GM23338 (cell line): ENCODE measurements at regions not wholly inside any gene's neighbourhood (a gene's known extent, or its start where the extent isn't known, plus 50 kb on each side); places are given as distances from the start of the nearest gene placed in this dataset.

Experiments
- ATAC-seq: fragments of 200-7000 bp; cut with Tn5 transposase; 3 replicates; pipeline ENCODE4 v1.9.1; 2020
- DNase-seq: peaks from one replicate; pipeline ENCODE4 v3.0.0-alpha.2; 2015; ENCODE audit warnings: low spot score
- H2AFZ ChIP-seq: fragments of 200-600 bp; sonication (generic); 2 replicates; pipeline ENCODE4 v1.8.0; 2016; ENCODE audit warnings: antibody characterized with exemption, mild to moderate bottlenecking, moderate library complexity
- H3F3A ChIP-seq: fragments of 200-600 bp; sonication (generic); replicated peaks from 2 replicates; pipeline ENCODE4 v1.8.0; 2017; ENCODE audit warnings: antibody characterized with exemption, mixed run types, low read depth
- H3K27ac ChIP-seq: fragments of 200-600 bp; sonication (generic); 2 replicates; pipeline ENCODE4 v1.6.1; 2016; ENCODE audit warnings: low read depth
- H3K27me3 ChIP-seq: fragments of 200-600 bp; sonication (generic); 2 replicates; pipeline ENCODE4 v1.8.0; 2016; ENCODE audit warnings: mild to moderate bottlenecking, mixed run types, moderate library complexity; ENCODE audit not compliant: insufficient read depth
- H3K36me3 ChIP-seq: fragments of 200-600 bp; sonication (generic); 2 replicates; pipeline ENCODE4 v1.8.0; 2016; ENCODE audit warnings: mild to moderate bottlenecking; ENCODE audit not compliant: insufficient read depth
- H3K4me1 ChIP-seq: fragments of 200-600 bp; sonication (generic); 2 replicates; pipeline ENCODE4 v1.8.0; 2016; ENCODE audit warnings: mild to moderate bottlenecking, moderate library complexity; ENCODE audit not compliant: insufficient read depth
- H3K4me2 ChIP-seq: fragments of 200-600 bp; sonication (generic); 2 replicates; pipeline ENCODE4 v1.7.1; 2017; ENCODE audit warnings: mixed run types
- H3K4me3 ChIP-seq: fragments of 200-600 bp; sonication (generic); 2 replicates; pipeline ENCODE4 v1.6.1; 2016; ENCODE audit warnings: mixed run types
- H3K79me2 ChIP-seq: fragments of 200-600 bp; sonication (generic); replicated peaks from 2 replicates; pipeline ENCODE4 v1.8.0; 2017; ENCODE audit warnings: mild to moderate bottlenecking; ENCODE audit not compliant: insufficient read depth
- H3K9me2 ChIP-seq: fragments of 200-600 bp; sonication (generic); 2 replicates; pipeline ENCODE4 v1.8.0; 2017; ENCODE audit not compliant: insufficient read depth
- H4K20me1 ChIP-seq: fragments of 200-600 bp; sonication (generic); replicated peaks from 2 replicates; pipeline ENCODE4 v1.8.0; 2017; ENCODE audit warnings: mild to moderate bottlenecking; ENCODE audit not compliant: insufficient read depth
- H3K27ac Mint-ChIP-seq: 2 replicates; pipeline ENCODE4 v1.8.0; 2020; ENCODE audit warnings: inconsistent platforms, mild to moderate bottlenecking, moderate library complexity, mixed read lengths
- H3K27me3 Mint-ChIP-seq: 3 replicates; pipeline ENCODE4 v1.8.0; 2022; ENCODE audit warnings: low read depth, mild to moderate bottlenecking, moderate library complexity, mixed read lengths, inconsistent platforms; ENCODE audit not compliant: insufficient read depth, poor library complexity
- H3K36me3 Mint-ChIP-seq: 3 replicates; pipeline ENCODE4 v1.8.0; 2021; ENCODE audit warnings: low read depth, mild to moderate bottlenecking, inconsistent platforms, moderate library complexity, mixed read lengths
- H3K4me1 Mint-ChIP-seq: 3 replicates; pipeline ENCODE4 v1.8.0; 2020; ENCODE audit warnings: mild to moderate bottlenecking, inconsistent platforms, mixed read lengths
- H3K4me3 Mint-ChIP-seq: 3 replicates; pipeline ENCODE4 v1.8.0; 2021; ENCODE audit warnings: moderate library complexity, mild to moderate bottlenecking, inconsistent platforms, mixed read lengths
- H3K9me3 Mint-ChIP-seq: 3 replicates; pipeline ENCODE4 v1.8.0; 2020; ENCODE audit warnings: moderate library complexity, mild to moderate bottlenecking, inconsistent platforms, mixed read lengths
- EZH2 ChIP-seq: fragments of 200-600 bp; sonication (generic); IDR thresholded peaks from one replicate; pipeline ENCODE4 v1.8.0; 2017; ENCODE audit warnings: antibody characterized with exemption, mild to moderate bottlenecking, low read depth; ENCODE audit not compliant: unreplicated experiment
- EZH2phosphoT487 ChIP-seq: fragments of 200-600 bp; sonication (generic); IDR thresholded peaks from one replicate; pipeline ENCODE4 v1.8.1; 2018; ENCODE audit warnings: antibody characterized with exemption; ENCODE audit not compliant: unreplicated experiment
- JUNB ChIP-seq: IDR thresholded peaks from one replicate; pipeline ENCODE4 v1.6.1; 2016; ENCODE audit warnings: antibody characterized with exemption; ENCODE audit not compliant: unreplicated experiment
- NANOG ChIP-seq: IDR thresholded peaks from 2 replicates; pipeline ENCODE4 v1.6.1; 2016; ENCODE audit warnings: antibody characterized with exemption, borderline replicate concordance
- POLR2AphosphoS5 ChIP-seq: IDR thresholded peaks from 2 replicates; pipeline ENCODE4 v1.6.1; 2016; ENCODE audit warnings: antibody characterized with exemption, low read depth
- STAT1 ChIP-seq: IDR thresholded peaks from one replicate; pipeline ENCODE4 v1.6.1; 2016; ENCODE audit warnings: antibody characterized with exemption; ENCODE audit not compliant: unreplicated experiment
- ZNF114 ChIP-seq: fragments of 250-450 bp; sonication (Bioruptor Pico); IDR thresholded peaks from 2 replicates; pipeline ENCODE4 v1.5.0; 2020; ENCODE audit warnings: mild to moderate bottlenecking, moderate library complexity
- ZNF331 ChIP-seq: fragments of 250-450 bp; sonication (Bioruptor Pico); IDR thresholded peaks from 2 replicates; pipeline ENCODE4 v1.5.0; 2020; ENCODE audit warnings: low read depth, mild to moderate bottlenecking, moderate library complexity
- TF ChIP-seq, protein P1 (sequence below): fragments of 250-450 bp; sonication (Bioruptor Pico); IDR thresholded peaks from 2 replicates; pipeline ENCODE4 v1.5.0; 2020; ENCODE audit warnings: mild to moderate bottlenecking, moderate library complexity
- TF ChIP-seq, protein P2 (sequence below): IDR thresholded peaks from 2 replicates; pipeline ENCODE4 v1.6.1; 2016; ENCODE audit warnings: antibody characterized with exemption
- TF ChIP-seq, protein P3 (sequence below), 2 experiments: fragments of 200-600 bp in 1 of 2; sonication (generic) in 1 of 2; conservative IDR thresholded peaks; 2 replicates each; pipeline versions ENCODE4 v1.5.1 to v1.6.1; 2016 to 2017; ENCODE audit warnings: antibody characterized with exemption in 2 of 2, low read depth in 2 of 2, mild to moderate bottlenecking in 2 of 2, moderate library complexity in 1 of 2

DNA sequence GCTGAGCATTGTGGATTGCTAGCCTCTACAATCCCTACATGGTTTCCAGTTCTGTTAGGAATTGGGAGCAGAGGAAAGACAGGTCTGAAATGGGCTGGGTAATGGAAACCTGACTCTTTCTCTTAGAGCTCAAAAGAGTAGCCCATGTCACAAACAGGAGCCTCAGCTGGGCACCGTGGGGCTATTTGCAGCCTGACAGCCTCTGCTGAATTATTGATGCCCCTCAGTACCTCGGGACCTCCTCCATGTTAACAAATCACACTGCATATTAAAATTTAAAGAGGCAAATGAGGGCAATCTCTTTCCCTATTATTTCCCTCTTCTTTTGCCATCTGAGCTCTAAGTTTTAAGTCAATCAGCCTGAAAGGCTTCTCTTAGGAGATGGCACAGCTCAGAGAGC lies 157.1 kb downstream of the TSEN15 start:
- TF ChIP-seq POLR2AphosphoS5 = no peak
- Mint-ChIP-seq H3K36me3 (no peaks in the 10 kb centered on the region), H3K27ac (no peak overlapping the region), H3K4me1 (peaks cover 12% of the 10 kb centered on the region), H3K4me3 (no peak overlapping the region), H3K9me3 (no peaks in the 10 kb centered on the region), H3K27me3 (peaks cover 2% of the 10 kb centered on the region)
- H4K20me1 ChIP-seq = no peaks in the 10 kb centered on the region
- no peaks in the 10 kb centered on the region for H3K36me3 ChIP-seq
- H3K27me3 ChIP-seq = no peaks in the 10 kb centered on the region
- H3F3A ChIP-seq = no peaks in the 10 kb centered on the region
- peaks cover 10% of the 10 kb centered on the region; the same call in 1 of the 2 replicates for H3K4me1 ChIP-seq
- H3K9me2 ChIP-seq = peaks cover 9% of the 10 kb centered on the region; the same call in 1 of the 2 replicates
- H3K4me2 ChIP-seq = no peak overlapping the region
- no peaks in the 10 kb centered on the region for H3K79me2 ChIP-seq
- H2AFZ ChIP-seq = no peak overlapping the region
- DNase-seq (no peak), ATAC-seq (no peak)
- H3K4me3 ChIP-seq = no peak overlapping the region
- H3K27ac ChIP-seq = no peak overlapping the region

DNA sequence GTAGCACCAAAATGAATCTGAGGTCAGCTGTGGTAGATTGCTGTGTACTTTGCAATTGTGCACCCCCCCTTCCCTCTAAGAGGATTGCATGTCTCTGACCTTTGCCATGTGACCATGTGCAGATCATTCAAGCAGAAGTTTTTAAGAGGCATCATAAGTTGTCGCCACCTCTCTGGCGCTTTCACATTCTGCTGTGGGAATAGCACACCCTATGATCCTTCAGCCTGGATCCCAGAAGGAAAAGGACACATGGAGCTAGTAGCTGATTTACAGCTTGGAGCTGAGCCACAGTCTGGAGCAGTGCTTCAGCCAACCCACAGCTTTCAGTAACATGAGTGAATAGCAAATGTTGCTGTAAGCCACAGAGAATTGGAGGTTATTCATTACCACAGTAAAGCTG lies 158.5 kb downstream of the TSEN15 start:
- Histone ChIP-seq H3K36me3 (no peaks in the 10 kb centered on the region), H3K4me1 (no peaks in the 10 kb centered on the region), H4K20me1 (no peaks in the 10 kb centered on the region), H3K79me2 (no peaks in the 10 kb centered on the region), H3K4me3 (no peak overlapping the region), H3K9me2 (peaks cover 6% of the 10 kb centered on the region; the same call in 1 of the 2 replicates), H3K27ac (no peak overlapping the region), H2AFZ (no peak overlapping the region), H3K4me2 (no peak overlapping the region), H3K27me3 (no peaks in the 10 kb centered on the region), H3F3A (no peaks in the 10 kb centered on the region)
- ATAC-seq (no peak), DNase-seq (no peak)
- no peaks in the 10 kb centered on the region for H3K9me3 Mint-ChIP-seq
- peaks cover 5% of the 10 kb centered on the region for H3K27me3 Mint-ChIP-seq
- no peak overlapping the region for H3K4me3 Mint-ChIP-seq
- H3K36me3 Mint-ChIP-seq = no peaks in the 10 kb centered on the region; the same call in 2 of the 3 replicates
- H3K4me1 Mint-ChIP-seq = no peaks in the 10 kb centered on the region
- H3K27ac Mint-ChIP-seq = no peak overlapping the region
- no peak for TF ChIP-seq ZNF331 (CRISPR knock-in tag)
- no peak for TF ChIP-seq STAT1
- TF ChIP-seq, protein P1, sequence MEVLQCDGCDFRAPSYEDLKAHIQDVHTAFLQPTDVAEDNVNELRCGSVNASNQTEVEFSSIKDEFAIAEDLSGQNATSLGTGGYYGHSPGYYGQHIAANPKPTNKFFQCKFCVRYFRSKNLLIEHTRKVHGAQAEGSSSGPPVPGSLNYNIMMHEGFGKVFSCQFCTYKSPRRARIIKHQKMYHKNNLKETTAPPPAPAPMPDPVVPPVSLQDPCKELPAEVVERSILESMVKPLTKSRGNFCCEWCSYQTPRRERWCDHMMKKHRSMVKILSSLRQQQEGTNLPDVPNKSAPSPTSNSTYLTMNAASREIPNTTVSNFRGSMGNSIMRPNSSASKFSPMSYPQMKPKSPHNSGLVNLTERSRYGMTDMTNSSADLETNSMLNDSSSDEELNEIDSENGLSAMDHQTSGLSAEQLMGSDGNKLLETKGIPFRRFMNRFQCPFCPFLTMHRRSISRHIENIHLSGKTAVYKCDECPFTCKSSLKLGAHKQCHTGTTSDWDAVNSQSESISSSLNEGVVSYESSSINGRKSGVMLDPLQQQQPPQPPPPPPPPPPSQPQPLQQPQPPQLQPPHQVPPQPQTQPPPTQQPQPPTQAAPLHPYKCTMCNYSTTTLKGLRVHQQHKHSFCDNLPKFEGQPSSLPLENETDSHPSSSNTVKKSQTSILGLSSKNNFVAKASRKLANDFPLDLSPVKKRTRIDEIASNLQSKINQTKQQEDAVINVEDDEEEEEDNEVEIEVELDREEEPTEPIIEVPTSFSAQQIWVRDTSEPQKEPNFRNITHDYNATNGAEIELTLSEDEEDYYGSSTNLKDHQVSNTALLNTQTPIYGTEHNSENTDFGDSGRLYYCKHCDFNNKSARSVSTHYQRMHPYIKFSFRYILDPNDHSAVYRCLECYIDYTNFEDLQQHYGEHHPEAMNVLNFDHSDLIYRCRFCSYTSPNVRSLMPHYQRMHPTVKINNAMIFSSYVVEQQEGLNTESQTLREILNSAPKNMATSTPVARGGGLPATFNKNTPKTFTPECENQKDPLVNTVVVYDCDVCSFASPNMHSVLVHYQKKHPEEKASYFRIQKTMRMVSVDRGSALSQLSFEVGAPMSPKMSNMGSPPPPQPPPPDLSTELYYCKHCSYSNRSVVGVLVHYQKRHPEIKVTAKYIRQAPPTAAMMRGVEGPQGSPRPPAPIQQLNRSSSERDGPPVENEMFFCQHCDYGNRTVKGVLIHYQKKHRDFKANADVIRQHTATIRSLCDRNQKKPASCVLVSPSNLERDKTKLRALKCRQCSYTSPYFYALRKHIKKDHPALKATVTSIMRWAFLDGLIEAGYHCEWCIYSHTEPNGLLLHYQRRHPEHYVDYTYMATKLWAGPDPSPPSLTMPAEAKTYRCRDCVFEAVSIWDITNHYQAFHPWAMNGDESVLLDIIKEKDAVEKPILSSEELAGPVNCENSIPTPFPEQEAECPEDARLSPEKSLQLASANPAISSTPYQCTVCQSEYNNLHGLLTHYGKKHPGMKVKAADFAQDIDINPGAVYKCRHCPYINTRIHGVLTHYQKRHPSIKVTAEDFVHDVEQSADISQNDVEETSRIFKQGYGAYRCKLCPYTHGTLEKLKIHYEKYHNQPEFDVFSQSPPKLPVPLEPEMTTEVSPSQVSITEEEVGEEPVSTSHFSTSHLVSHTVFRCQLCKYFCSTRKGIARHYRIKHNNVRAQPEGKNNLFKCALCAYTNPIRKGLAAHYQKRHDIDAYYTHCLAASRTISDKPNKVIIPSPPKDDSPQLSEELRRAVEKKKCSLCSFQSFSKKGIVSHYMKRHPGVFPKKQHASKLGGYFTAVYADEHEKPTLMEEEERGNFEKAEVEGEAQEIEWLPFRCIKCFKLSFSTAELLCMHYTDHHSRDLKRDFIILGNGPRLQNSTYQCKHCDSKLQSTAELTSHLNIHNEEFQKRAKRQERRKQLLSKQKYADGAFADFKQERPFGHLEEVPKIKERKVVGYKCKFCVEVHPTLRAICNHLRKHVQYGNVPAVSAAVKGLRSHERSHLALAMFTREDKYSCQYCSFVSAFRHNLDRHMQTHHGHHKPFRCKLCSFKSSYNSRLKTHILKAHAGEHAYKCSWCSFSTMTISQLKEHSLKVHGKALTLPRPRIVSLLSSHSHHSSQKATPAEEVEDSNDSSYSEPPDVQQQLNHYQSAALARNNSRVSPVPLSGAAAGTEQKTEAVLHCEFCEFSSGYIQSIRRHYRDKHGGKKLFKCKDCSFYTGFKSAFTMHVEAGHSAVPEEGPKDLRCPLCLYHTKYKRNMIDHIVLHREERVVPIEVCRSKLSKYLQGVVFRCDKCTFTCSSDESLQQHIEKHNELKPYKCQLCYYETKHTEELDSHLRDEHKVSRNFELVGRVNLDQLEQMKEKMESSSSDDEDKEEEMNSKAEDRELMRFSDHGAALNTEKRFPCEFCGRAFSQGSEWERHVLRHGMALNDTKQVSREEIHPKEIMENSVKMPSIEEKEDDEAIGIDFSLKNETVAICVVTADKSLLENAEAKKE = no peak
- TF ChIP-seq ZNF114 = no peak
- TF ChIP-seq NANOG = no peak
- TF ChIP-seq EZH2phosphoT487 = no peak
- TF ChIP-seq, protein P2, sequence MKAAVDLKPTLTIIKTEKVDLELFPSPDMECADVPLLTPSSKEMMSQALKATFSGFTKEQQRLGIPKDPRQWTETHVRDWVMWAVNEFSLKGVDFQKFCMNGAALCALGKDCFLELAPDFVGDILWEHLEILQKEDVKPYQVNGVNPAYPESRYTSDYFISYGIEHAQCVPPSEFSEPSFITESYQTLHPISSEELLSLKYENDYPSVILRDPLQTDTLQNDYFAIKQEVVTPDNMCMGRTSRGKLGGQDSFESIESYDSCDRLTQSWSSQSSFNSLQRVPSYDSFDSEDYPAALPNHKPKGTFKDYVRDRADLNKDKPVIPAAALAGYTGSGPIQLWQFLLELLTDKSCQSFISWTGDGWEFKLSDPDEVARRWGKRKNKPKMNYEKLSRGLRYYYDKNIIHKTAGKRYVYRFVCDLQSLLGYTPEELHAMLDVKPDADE = no peak
- TF ChIP-seq, protein P3, sequence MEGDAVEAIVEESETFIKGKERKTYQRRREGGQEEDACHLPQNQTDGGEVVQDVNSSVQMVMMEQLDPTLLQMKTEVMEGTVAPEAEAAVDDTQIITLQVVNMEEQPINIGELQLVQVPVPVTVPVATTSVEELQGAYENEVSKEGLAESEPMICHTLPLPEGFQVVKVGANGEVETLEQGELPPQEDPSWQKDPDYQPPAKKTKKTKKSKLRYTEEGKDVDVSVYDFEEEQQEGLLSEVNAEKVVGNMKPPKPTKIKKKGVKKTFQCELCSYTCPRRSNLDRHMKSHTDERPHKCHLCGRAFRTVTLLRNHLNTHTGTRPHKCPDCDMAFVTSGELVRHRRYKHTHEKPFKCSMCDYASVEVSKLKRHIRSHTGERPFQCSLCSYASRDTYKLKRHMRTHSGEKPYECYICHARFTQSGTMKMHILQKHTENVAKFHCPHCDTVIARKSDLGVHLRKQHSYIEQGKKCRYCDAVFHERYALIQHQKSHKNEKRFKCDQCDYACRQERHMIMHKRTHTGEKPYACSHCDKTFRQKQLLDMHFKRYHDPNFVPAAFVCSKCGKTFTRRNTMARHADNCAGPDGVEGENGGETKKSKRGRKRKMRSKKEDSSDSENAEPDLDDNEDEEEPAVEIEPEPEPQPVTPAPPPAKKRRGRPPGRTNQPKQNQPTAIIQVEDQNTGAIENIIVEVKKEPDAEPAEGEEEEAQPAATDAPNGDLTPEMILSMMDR (conservative IDR thresholded peaks at IDR 0.05; ENCODE audit: low read depth in 2 of 2) = no peak
- no peak for TF ChIP-seq JUNB
- TF ChIP-seq EZH2 = no peak
